Hematopoietic multipotent progenitor cell treated with erythropoietin and hydrocortisone succinate and interleukin-3 and kit ligand, for 4 days (in vitro differentiated cells): ENCODE measurements at regions not wholly inside any gene's neighbourhood (a gene's known extent, or its start where the extent isn't known, plus 50 kb on each side); places are given as distances from the start of the nearest gene placed in this dataset.

Experiments used
- DNase-seq: peaks from one replicate; pipeline ENCODE4 v3.0.0-alpha.2; 2015

DNA sequence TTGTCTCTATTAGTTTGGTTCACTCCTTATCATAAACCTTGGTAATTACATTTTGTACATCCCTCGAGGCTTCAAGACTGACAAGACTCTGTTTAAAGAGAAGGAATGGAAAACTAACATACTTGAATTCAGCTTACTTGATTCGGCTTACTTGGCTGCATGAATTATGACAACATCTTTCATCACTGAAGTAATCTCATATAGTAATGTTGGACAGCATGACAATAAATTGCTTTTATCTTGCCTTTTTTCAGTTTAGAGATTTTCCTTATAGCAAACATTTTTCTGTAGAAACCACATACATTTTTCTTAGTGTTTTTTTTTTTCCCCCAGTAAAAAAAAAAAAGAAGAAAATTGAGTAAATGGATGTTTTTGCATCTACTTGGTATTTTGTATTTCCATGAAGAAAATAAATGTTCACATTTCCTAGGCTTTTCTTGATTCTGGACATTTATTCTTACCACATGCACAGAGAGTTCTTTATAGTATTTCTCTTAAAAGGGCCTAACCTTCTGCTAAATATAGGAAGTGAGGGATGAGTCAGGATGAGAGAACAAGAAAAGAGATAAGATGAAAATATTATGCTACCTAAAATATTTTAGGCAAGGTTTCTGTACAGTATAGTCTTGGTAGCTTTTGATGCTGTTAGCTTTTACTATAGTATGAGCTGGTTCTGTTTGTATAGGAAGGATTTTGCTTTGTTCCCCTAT is 101.0 kb upstream of the HDGFL1 start:
- no peak for DNase-seq

DNA sequence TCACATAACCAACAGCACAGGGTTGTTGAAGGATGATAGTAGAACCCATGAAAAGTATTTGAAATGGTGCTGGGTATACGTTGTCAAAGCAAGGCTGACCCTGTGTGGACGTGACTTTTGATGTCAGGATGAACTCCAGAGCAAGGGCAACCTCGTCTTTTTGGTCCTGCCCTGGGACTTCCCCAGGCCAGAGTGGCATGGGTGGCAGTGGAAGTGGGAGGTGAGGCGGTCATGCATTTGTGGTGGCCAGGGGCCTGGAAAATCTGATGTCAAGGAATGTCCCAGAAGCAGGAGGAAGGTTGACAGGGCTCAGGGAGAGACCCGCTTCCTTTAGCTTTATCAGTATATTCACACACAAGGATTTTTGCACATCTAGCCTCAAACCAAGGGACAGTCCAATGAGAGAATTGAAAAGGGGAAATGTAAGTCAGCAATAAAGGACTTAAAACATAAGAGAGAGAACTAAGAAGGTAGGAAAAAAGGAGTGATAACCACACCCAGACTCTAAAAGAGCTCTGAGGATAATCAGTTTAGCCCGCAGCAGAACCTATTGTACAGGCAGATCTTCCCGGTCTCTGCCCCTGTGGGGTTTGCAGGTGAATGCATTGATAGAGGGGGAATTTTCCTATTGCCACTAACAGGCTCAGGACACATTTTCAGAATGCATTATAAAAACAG is 98.8 kb upstream of the HDGFL1 start:
- DNase-seq = peak; percentile 18

DNA sequence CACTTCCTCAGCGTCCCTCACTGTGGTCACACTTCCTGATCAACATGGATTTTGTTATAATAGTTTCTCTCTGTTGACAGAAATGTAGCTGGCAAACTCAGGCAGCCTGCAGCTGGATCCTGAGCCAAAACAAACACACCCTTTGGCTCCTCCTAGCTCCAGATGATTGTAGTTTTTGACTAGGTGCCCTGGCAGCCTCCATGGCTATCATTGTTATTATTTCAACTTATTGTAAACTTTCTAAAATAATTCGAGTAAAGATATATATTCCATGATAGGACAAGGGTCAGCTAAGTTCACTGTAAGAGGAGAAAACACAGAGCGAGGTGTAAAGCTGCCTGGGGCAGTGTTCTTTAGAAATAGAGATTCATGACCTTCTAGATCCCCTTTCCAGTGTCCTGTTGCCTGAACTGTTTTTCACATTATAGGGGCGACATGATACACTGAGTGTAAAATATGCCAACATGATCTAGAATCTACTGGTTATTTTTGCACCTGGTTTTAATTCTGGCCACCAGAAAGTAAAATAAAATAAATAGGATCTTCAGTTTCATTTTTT is 98.2 kb upstream of the HDGFL1 start:
- peak; percentile 54 for DNase-seq

DNA sequence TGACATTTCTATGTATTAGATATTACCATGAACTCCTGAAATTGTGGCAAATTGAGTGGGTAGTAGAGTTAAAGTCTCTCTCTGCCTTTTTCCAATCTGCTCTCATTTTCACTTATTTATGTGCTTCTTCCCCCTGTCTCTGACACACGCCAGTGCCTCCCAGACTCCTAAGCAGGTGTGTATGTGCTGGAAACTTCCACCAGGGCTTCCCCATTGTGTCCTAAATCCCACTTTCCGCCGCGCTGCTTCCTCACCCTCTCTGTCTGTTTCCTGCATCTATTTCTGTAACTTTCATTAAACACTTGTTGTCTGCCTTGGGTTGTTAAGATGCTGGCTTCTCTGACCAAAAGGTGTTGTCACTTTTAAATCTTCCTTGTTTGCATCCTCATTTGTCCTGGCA is 97.6 kb upstream of the HDGFL1 start:
- no peak for DNase-seq

DNA sequence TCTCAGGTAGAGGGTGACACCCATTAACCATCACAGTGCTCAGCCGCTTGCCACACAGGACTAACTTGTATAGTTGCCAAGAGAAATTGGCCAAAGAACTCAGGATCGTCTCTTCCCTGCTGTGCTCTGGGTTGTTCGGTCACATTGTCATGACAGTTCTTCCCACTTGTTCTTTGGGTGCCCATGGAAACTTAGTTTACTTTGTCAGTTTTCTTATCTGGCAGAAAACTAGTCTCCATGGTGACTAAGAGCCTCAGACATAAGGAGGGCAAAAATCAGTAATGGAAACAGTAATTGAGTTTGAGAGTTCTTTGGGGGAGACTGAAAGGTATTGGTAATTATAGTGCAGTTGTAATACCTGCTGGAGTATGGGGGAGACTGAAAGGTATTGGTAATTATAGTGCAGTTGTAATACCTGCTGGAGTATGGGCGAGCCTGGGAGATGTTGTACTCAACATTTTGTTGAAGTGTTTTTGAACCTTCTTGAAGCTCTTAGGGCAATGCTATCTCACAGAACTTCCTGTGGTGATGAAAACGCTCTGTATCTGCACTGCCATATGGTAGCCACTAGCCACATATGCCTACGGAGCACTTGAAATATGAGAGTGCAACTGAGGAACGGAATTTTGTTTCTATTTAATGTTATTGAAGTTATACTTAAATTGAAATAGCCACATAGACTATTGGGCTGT is 95.2 kb upstream of the HDGFL1 start:
- peak; percentile 92 for DNase-seq

DNA sequence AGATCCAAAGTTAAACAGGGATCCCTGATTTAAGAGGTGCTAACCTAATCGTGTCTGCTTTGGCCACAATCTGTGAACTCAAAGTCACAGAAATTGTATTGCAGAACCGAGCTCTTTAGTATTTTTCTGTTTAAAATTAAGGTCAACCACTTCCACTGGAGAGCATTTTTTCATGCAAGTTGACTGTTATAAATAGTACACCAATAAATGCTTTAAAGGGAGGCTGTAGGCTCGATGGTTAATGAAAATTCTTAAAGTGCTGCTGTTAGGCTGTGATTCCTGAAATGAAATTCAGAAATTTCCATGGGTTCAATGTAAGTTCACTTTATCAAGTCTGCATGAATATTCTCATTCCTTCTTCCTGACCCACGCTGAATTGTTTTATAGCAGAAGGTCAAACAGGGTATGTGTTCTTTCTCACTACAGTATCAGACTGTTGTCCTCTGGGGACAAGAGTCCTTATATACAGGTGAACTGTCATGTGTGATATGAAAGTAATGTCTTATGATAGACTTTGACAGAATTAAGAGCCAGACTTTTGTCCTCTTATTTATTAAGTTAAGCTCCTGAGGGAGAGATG is 92.5 kb upstream of the HDGFL1 start:
- DNase-seq = no peak

DNA sequence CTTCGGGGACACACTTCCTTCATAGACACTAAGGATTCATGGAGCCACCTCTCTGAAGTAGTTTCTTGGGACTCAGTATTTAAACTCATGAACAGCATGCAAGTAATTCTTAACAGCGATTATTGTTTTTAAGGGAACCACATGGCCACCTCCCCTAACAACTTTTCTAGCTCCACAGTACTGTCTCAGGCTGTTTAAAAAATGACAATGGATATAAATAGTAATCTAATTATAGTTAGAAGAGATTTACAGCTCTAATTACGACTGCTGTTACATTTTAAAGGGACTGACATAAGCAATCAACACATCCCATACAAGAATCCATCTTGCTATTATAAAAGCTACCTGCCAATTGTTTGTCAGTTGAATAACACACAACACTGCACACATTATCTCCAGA is 72.1 kb upstream of the HDGFL1 start:
- DNase-seq = no peak

DNA sequence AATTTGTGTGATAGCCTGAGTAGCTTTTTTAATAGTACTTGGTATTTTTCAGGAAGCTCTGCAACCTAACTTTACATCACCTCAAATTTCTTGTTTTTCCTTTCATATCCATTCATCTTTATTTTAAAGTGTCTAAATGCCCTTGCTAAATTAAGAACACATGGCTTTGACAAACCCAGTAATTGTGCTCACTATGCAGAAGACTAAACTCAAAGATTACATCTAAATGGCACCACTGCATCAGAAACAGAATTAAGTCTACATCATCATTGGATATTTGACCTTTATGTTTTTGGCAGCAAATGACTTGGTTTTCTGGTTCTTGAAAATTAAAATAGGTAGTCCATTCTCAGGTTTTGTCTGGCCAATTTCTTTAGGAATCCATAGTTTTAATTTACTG is 69.6 kb upstream of the HDGFL1 start:
- DNase-seq = no peak

DNA sequence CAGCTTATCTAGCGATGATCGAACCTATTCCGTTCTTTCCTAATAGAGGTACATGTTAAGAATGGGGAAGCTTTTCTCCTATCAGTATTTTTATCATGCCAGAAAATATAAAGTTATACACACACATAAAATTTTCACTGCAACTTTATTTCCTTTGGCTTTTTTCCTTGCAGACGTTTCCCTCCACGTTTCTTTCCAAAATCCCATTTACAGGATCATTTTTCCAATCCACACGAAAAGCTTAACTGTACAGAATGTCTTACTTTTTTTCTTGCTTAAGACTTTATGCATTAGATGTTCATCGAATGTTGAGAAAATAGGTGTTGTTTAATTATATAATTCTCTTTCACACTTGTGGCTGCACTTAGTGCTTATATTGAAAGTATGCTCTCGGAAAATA is 62.9 kb upstream of the HDGFL1 start:
- DNase-seq = no peak

DNA sequence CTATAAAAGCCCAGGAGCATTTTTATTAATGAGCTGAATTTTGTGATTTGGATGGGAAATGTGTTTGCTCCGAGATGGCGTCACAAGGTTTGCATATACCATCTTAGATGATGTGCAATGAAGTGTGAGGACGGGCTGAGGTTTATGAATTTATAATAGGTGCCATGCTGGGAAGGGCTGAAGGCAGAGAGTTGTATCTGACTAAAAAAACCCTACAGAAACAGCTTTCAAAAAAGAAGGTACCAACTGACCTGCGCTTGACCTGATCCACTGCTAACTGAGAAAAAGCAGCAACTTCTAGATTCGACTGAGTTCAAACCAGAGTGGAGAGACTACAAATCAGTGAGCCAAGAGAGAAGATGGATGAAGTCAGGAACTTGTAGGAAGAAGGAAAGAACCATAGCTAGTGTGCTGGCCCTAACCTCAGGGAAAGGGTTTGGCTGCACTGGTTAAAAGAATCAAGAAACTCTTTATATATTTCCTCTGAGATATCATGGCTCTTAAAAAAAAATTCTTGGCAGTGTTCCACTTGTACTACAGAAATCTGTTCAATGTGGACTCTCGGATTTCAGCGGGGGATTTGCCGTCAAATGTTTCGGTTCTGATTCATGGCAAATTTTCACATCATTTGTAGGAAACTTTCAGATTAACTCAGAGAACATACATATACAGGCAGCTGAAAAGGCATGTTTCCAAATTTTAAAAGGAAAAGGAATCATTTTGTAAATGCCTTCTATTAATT is 56.5 kb upstream of the HDGFL1 start:
- no peak for DNase-seq

DNA sequence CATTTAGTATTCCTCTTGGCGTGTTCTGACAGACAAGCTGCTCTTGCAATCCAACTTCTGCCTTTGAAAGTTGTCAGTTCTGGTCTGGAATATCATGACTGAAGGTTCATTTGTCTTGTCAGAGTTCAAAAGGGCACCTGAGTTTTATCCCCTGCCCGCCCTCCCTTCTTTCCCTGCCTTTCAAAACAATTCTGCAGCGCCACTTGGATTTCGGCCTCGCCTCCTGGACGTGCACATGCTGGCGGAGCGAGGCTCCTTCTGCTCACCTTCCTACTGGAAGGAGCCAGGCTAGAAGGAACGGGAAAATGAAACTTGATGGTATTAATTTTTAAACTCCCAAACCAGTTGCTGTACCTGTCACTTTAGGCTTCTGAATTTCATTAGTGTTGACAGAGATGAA is 55.7 kb upstream of the HDGFL1 start:
- DNase-seq = no peak

DNA sequence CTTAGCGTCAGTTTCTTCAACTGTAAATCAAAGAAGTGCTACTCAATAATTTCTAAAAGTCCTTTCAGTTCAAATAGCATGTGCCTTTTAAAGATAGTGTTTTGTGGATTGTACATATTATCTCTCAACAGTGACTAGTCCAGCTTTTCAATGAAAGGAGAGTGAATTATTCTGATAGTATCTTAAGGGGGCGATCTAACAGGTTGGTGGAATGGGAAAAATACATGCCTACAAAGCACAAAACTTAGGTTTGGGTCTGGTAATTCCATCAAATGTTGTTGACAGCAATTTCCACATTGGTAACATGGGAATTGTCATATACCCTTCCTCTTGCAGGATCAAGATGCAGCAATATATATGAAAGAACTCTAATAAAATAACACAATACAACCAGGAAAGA is 50.1 kb upstream of the HDGFL1 start:
- DNase-seq = no peak
